Panc1 (cell line): ENCODE measurements at regions not wholly inside any gene's neighbourhood (a gene's known extent, or its start where the extent isn't known, plus 50 kb on each side); places are given as distances from the start of the nearest gene placed in this dataset.

ENCODE experiments used
- ATAC-seq: fragments of 200-7000 bp; cut with Tn5 transposase; 2 replicates; pipeline ENCODE4 v1.9.1; 2020; ENCODE audit warnings: mild to moderate bottlenecking, moderate library complexity
- BruUV-seq: library from RNA; stranded (reverse); fragments of 400-500 nt; replicated peaks from 2 replicates; lab custom pipeline; 2021; lab: Mats Ljungman, UMichigan
- CTCF ChIA-PET: fragments of 300-600 bp; sonication (Branson Sonifier 250); formaldehyde crosslinking; loops from one replicate; lab custom pipeline; 2022; ENCODE audit warnings: antibody characterized with exemption; lab: Charles Lee
- POLR2A ChIA-PET: fragments of 300-600 bp; sonication (Branson Sonifier 250); formaldehyde crosslinking; loops from one replicate; lab custom pipeline; 2022; ENCODE audit warnings: antibody characterized with exemption; lab: Charles Lee
- DNase-seq: peaks from one replicate; pipeline ENCODE4 v3.0.0-alpha.2; 2010; ENCODE audit warnings: low read depth, low spot score
- H3K27ac ChIP-seq: 2 replicates; pipeline ENCODE4 v1.5.1; 2011; ENCODE audit warnings: mild to moderate bottlenecking, low read length, inconsistent platforms
- H3K27me3 ChIP-seq: fragments of 200-500 bp; sonication (Bioruptor generic); 2 replicates; pipeline ENCODE4 v1.6.0; 2014; ENCODE audit warnings: low read length, inconsistent platforms; ENCODE audit not compliant: control insufficient read depth, insufficient read depth
- H3K36me3 ChIP-seq: fragments of 200-500 bp; sonication (Bioruptor generic); 2 replicates; pipeline ENCODE4 v1.5.1; 2014; ENCODE audit warnings: inconsistent platforms, mild to moderate bottlenecking, low read length, moderate library complexity; ENCODE audit not compliant: control insufficient read depth, insufficient read depth
- H3K4me1 ChIP-seq: 2 replicates; pipeline ENCODE4 v1.5.1; 2011; ENCODE audit warnings: inconsistent platforms, mild to moderate bottlenecking, low read length, moderate library complexity; ENCODE audit not compliant: control insufficient read depth, insufficient read depth
- H3K4me3 ChIP-seq, 2 experiments: 2 replicates each; pipeline ENCODE4 v1.5.1; 2011 to 2012; ENCODE audit warnings: low read depth in 2 of 2, low read length in 2 of 2, mild to moderate bottlenecking in 2 of 2, inconsistent platforms in 1 of 2, moderate library complexity in 1 of 2
- H3K9me3 ChIP-seq: fragments of 200-500 bp; sonication (Bioruptor generic); 2 replicates; pipeline ENCODE4 v1.5.1; 2014; ENCODE audit warnings: low read depth, mild to moderate bottlenecking, inconsistent platforms, low read length, moderate library complexity; ENCODE audit not compliant: control insufficient read depth, insufficient read depth
- CTCF ChIP-seq: fragments of 450-650 bp; IDR thresholded peaks from 2 replicates; pipeline ENCODE4 v1.5.1; 2017; ENCODE audit warnings: mild to moderate bottlenecking
- POLR2AphosphoS5 ChIP-seq: IDR thresholded peaks from 2 replicates; pipeline ENCODE4 v1.6.1; 2012; ENCODE audit warnings: mild to moderate bottlenecking, low read depth, low read length, moderate library complexity
- REST ChIP-seq, 2 experiments: IDR thresholded peaks; 2 replicates each; pipeline ENCODE4 v1.6.1; 2011 to 2012; ENCODE audit warnings: low read depth in 2 of 2, control low read depth in 1 of 2, low read length in 1 of 2, mild to moderate bottlenecking in 1 of 2, moderate library complexity in 1 of 2; ENCODE audit not compliant: insufficient read depth in 1 of 2
- SIN3A ChIP-seq: IDR thresholded peaks from 2 replicates; pipeline ENCODE4 v1.6.1; 2012; ENCODE audit warnings: low read depth, mild to moderate bottlenecking, low read length, moderate library complexity, borderline replicate concordance; ENCODE audit not compliant: insufficient read depth
- TCF7L2 ChIP-seq: IDR thresholded peaks from 2 replicates; pipeline ENCODE4 v1.6.1; 2011; ENCODE audit warnings: mild to moderate bottlenecking, low read depth, low read length, inconsistent platforms
- in situ Hi-C: cut with HindIII; loops from 2 replicates; pipeline ENCODE4 v1.10.0; 2016; ENCODE audit warnings: low sequenced_read_pairs, low pct_unique_long_range_greater_than_20kb
- intact Hi-C: fragments of 100-400 bp; cut with micrococcal nuclease; formaldehyde crosslinking; loops from one replicate; pipeline ENCODE4 v1.10.0; 2022; ENCODE audit not compliant: unreplicated experiment

- TF ChIP-seq CTCF, result no peak
- TF ChIP-seq SIN3A, result no peak
- TF ChIP-seq POLR2AphosphoS5, result no peak
- TF ChIP-seq TCF7L2, result no peak
- TF ChIP-seq REST (IDR thresholded peaks at IDR 0.05; ENCODE audit: insufficient read depth in 1 of 2, low read depth in 2 of 2, low read length in 1 of 2), result no peak
- intact Hi-C loops (no loop called here), in situ Hi-C loops (no loop called here)
- DNase-seq (no peak), ATAC-seq (no peak)
- Histone ChIP-seq H3K9me3 (no peaks in the 10 kb centered on the region), H3K4me3 (no peak overlapping the region), H3K4me1 (no peaks in the 10 kb centered on the region), H3K36me3 (no peaks in the 10 kb centered on the region), H3K27me3 (no peaks in the 10 kb centered on the region), H3K27ac (no peak overlapping the region)
- CTCF ChIA-PET, result no interaction called here
- POLR2A ChIA-PET, result no interaction called here
- no TSS peak for BruUV-seq
These were observed 466.7 kb upstream of the MIR17HG start for GRCh38 chr13:90880790-90881189.

- DNase-seq, result no peak
- TF ChIP-seq POLR2AphosphoS5, result no peak
- no peak for TF ChIP-seq TCF7L2
- no peak for TF ChIP-seq SIN3A
- no peak for TF ChIP-seq CTCF
- no peaks in the 10 kb centered on the region for H3K27me3 ChIP-seq
- no peak overlapping the region for H3K4me3 ChIP-seq
- in situ Hi-C loops, result no loop called here
- ChIA-PET CTCF (no interaction called here), POLR2A (no interaction called here)
- H3K36me3 ChIP-seq, result no peaks in the 10 kb centered on the region
- intact Hi-C loops, result no loop called here
- no peaks in the 10 kb centered on the region for H3K9me3 ChIP-seq
- ATAC-seq, result no peak
- H3K27ac ChIP-seq, result no peak overlapping the region
- no peaks in the 10 kb centered on the region for H3K4me1 ChIP-seq
- no TSS peak for BruUV-seq
These were observed 464.9 kb upstream of the MIR17HG start for GRCh38 chr13:90882551-90882950.
